Spleen (tissue), 11 donors: ENCODE measurements at regions not wholly inside any gene's neighbourhood (a gene's known extent, or its start where the extent isn't known, plus 50 kb on each side); places are given as distances from the start of the nearest gene placed in this dataset.

Experiments used
- DNase-seq: peaks from one replicate; pipeline ENCODE4 v3.0.0-alpha.2; 2020
- H3K27ac ChIP-seq, 8 donors: fragments of 200-600 bp; sonication (generic) in 7 of 8; 1 replicate in 4 of 8; 2 replicates in 4 of 8; pipeline versions ENCODE4 v1.5.0 to v1.8.0; 2016 to 2021; ENCODE audit warnings: inconsistent platforms in 4 of 8, mild to moderate bottlenecking in 4 of 8, moderate library complexity in 1 of 8
- H3K27me3 ChIP-seq, 7 donors: fragments of 200-600 bp; sonication (generic) in 6 of 7; replicated peaks in 1 of 7; 1 replicate in 4 of 7; 2 replicates in 3 of 7; pipeline versions ENCODE4 v1.5.0 to v1.8.0; 2016 to 2021; ENCODE audit warnings: inconsistent platforms in 3 of 7, mild to moderate bottlenecking in 1 of 7
- H3K36me3 ChIP-seq, 6 donors: fragments of 200-600 bp; sonication (generic) in 5 of 6; 1 replicate in 4 of 6; 2 replicates in 2 of 6; pipeline versions ENCODE4 v1.5.0 to v1.8.0; 2016 to 2021; ENCODE audit warnings: inconsistent platforms in 2 of 6
- H3K4me1 ChIP-seq, 6 donors: fragments of 200-600 bp; sonication (generic) in 5 of 6; 1 replicate in 3 of 6; 2 replicates in 3 of 6; pipeline versions ENCODE4 v1.5.0 to v1.8.0; 2016 to 2021; ENCODE audit warnings: inconsistent platforms in 3 of 6
- H3K4me3 ChIP-seq, 8 donors: fragments of 200-600 bp; sonication (generic) in 7 of 8; 1 replicate in 4 of 8; 2 replicates in 4 of 8; pipeline versions ENCODE4 v1.5.0 to v1.8.0; 2016 to 2021; ENCODE audit warnings: inconsistent platforms in 4 of 8, mild to moderate bottlenecking in 4 of 8, moderate library complexity in 2 of 8
- H3K9me3 ChIP-seq, 8 donors: fragments of 200-600 bp; sonication (generic) in 7 of 8; 1 replicate in 4 of 8; 2 replicates in 4 of 8; pipeline versions ENCODE4 v1.5.0 to v1.8.0; 2016 to 2021; ENCODE audit warnings: inconsistent platforms in 4 of 8
- POLR2A ChIP-seq, 3 donors: fragments of 450-650 bp; IDR thresholded peaks; one replicate each; pipeline ENCODE4 v1.5.1; 2017; ENCODE audit warnings: antibody characterized with exemption in 3 of 3, mild to moderate bottlenecking in 1 of 3
- POLR2AphosphoS5 ChIP-seq, 3 donors: sonication (generic); formaldehyde crosslinking; IDR thresholded peaks; one replicate each; pipeline ENCODE4 v1.5.1; 2017; ENCODE audit warnings: antibody characterized with exemption in 3 of 3
- WGBS, 5 donors: extraction: QIAGEN DNeasy Blood & Tissue Kit in 3 of 5; methylation state at CpG; one replicate each; pipeline versions ENCODE4 v1.1.5 to v1.1.7; 2013 to 2018; 5-methylcytosine and 5-hydroxymethylcytosine counted together
- intact Hi-C: fragments of 100-400 bp; cut with DNase I; formaldehyde crosslinking; loops from one replicate; pipeline ENCODE4 v1.15.0; 2023; ENCODE audit warnings: low total_unique reads
- TF ChIP-seq, protein P1 (sequence below), 11 experiments: fragments of 200-600 bp in 7 of 11; fragments of 450-650 bp in 4 of 11; sonication (generic) in 4 of 11; IDR thresholded peaks in 8 of 11; conservative IDR thresholded peaks in 3 of 11; 1 replicate in 7 of 11; 2 replicates in 4 of 11; pipeline versions ENCODE4 v1.4.0 to v1.8.0; 2016 to 2021; ENCODE audit warnings: antibody characterized with exemption in 11 of 11, inconsistent platforms in 4 of 11, mild to moderate bottlenecking in 1 of 11
- donor health status: healthy with polysubstance abuse.
- donor health status: DM: no; HTN: no; CAD: no; lungs with moderate emphysema.
- donor health status: DM: no; HTN: no; CAD: no.
- donor health status: Bipolar disorder and iron deficiency.
- donor health status: healthy.
- donor health status: DM: no; HTN: no; CAD: no.
- donor health status: DM: yes; HTN: yes; CAD: no.

DNA sequence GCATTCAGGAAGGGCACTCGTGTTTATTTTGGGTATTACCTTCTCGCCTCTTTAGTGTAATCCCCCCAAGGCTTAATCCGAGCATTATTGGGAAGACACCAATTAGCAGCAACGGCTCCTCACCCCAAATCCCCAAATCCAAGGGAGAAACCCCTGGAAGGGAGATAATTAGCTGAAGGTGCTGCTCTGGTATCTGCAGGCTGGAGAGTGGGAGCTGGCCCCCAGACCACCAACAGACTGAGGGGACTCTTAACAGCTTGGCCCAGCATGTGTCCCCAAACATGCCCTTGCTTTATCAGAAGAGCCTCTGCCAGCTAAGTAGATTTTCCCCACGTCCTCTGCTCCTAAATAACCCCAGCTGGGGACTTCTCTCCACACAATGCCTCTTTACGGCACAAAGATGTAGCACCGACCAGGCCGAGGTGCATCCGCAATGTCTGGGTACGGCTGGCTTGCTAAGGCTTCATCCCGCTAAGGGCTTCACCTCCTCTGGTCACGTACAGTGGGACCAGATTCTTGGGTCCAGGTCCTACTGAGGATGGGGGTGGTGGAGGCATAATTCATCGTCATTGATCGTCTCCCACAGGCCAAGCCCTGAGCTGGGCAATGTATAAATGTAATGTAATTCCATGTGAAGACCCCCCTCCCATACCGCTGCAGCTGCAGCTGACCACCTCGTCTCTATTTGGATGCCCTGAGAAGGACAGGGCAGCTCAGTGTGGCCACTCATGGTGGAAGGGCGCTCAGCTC lies 123.7 kb upstream of the GSC start:
- H3K27ac ChIP-seq = no peak overlapping the region
- WGBS, 5 donors = 68 to 83% (median 72%) methylated on average over 16 to 17 of the region's 17 CpGs
- intact Hi-C loops = no loop called here
- no peaks in the 10 kb centered on the region for H3K4me1 ChIP-seq
- TF ChIP-seq POLR2A (IDR thresholded peaks at IDR 0.05) = no peak
- TF ChIP-seq POLR2AphosphoS5 (IDR thresholded peaks at IDR 0.05) = no peak
- TF ChIP-seq, protein P1, sequence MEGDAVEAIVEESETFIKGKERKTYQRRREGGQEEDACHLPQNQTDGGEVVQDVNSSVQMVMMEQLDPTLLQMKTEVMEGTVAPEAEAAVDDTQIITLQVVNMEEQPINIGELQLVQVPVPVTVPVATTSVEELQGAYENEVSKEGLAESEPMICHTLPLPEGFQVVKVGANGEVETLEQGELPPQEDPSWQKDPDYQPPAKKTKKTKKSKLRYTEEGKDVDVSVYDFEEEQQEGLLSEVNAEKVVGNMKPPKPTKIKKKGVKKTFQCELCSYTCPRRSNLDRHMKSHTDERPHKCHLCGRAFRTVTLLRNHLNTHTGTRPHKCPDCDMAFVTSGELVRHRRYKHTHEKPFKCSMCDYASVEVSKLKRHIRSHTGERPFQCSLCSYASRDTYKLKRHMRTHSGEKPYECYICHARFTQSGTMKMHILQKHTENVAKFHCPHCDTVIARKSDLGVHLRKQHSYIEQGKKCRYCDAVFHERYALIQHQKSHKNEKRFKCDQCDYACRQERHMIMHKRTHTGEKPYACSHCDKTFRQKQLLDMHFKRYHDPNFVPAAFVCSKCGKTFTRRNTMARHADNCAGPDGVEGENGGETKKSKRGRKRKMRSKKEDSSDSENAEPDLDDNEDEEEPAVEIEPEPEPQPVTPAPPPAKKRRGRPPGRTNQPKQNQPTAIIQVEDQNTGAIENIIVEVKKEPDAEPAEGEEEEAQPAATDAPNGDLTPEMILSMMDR (IDR thresholded peaks at IDR 0.05 in 8 of 11, conservative IDR thresholded peaks at IDR 0.05 in 3 of 11) = no peak
- H3K36me3 ChIP-seq = no peaks in the 10 kb centered on the region
- no peak for DNase-seq
- H3K4me3 ChIP-seq = no peak overlapping the region
- H3K27me3 ChIP-seq = peaks cover 0 to 21% (median 0%) of the 10 kb centered on the region in 7 donors
- peaks cover 0 to 9% (median 0%) of the 10 kb centered on the region in 8 donors for H3K9me3 ChIP-seq

DNA sequence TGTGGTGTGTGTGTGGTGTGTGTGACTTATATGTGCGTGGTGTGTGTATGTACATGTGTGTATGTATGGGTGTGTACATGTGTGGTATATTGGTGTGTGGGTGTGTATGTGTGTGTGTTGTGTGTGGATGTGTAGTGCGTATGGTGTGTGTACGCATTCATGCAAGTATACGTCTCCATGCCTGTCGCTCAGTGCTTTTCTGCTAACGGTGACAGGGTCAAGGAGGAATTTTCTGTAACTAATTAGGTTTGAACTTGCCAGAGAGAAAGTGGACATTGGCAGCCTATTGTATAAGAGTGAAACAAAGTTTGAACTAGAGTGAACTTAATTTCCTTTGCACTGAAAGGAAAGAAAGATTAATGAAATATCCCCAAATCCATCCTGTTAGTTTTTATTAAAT lies 120.9 kb upstream of the GSC start:
- no peak overlapping the region for H3K4me3 ChIP-seq
- H3K4me1 ChIP-seq = no peaks in the 10 kb centered on the region
- H3K27ac ChIP-seq = no peak overlapping the region
- peaks cover 0 to 9% (median 0%) of the 10 kb centered on the region in 8 donors for H3K9me3 ChIP-seq
- TF ChIP-seq, protein P1 (IDR thresholded peaks at IDR 0.05 in 8 of 11, conservative IDR thresholded peaks at IDR 0.05 in 3 of 11) = no peak
- TF ChIP-seq POLR2AphosphoS5 (IDR thresholded peaks at IDR 0.05) = no peak
- TF ChIP-seq POLR2A (IDR thresholded peaks at IDR 0.05) = no peak
- intact Hi-C loops = no loop called here
- 64 to 75% (median 68%) methylated on average over 6 of the region's 6 CpGs for WGBS, 5 donors
- H3K27me3 ChIP-seq = peaks cover 0 to 24% (median 0%) of the 10 kb centered on the region in 7 donors
- no peaks in the 10 kb centered on the region for H3K36me3 ChIP-seq
- no peak for DNase-seq

DNA sequence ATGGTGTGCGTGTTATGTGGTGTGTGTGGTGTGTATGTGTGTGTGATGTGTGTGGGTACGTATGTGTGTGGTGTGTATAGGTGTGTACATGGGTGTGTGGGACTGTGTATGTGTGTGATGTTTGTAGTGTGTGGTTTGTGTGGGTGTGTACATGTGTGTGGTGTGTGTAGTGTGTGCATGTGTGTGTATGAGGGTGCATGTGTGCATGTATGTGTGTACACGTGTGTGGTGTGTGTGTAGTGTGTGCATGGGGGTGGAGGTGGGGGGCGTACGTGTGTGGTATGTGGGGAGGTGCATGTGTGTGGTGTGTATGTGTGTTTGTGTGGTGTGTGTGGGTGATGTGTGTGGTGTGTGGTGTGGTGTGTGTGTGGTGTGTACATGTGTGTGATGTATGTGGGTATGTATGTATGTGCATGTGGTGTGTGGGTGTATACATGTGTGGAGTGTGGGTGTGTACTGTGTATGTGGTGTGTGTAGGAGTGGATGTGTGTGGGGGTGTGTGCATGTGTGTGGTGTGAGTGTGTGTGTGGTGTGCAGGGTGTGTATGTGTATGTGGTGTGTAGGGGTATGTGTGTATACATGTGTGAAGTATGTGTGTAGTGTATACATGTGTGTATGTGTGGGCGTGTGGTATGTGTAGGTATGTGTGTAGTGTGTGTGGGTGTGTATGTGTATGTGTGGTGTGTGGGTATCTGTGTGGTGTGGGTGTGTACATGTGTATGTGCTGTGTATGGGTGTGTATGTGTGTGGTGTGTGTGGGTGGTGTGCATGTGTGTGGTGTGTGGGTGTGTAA lies 119.8 kb upstream of the GSC start:
- DNase-seq = no peak
- H3K4me1 ChIP-seq = no peaks in the 10 kb centered on the region
- TF ChIP-seq POLR2AphosphoS5 (IDR thresholded peaks at IDR 0.05) = no peak
- TF ChIP-seq, protein P1 (IDR thresholded peaks at IDR 0.05 in 8 of 11, conservative IDR thresholded peaks at IDR 0.05 in 3 of 11) = no peak
- TF ChIP-seq POLR2A (IDR thresholded peaks at IDR 0.05) = no peak
- no peaks in the 10 kb centered on the region for H3K9me3 ChIP-seq
- WGBS, 5 donors = 90 to 97% (median 94%) methylated on average over 6 of the region's 6 CpGs
- no peaks in the 10 kb centered on the region for H3K36me3 ChIP-seq
- H3K27ac ChIP-seq = no peak overlapping the region
- no peak overlapping the region for H3K4me3 ChIP-seq
- intact Hi-C loops = no loop called here
- peaks cover 0 to 31% (median 0%) of the 10 kb centered on the region in 7 donors for H3K27me3 ChIP-seq

DNA sequence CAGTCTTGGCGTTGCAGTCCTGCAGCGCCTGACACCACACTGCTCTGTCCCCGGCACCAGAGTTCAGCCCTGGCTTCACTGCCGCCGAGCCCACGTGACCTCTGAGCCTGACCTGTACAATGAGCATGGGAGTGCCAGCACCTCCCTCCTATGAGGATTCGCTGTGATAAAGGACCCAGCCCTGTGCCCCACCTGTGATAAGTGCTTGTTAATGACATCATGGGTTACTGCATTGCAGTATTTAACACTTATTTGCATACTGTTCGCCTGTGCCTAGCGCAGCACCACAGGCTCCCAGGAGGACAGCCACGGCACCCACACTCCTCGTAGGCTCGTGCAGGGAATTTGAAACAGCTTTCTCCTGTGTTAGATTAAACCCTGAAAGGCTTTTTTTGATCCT lies 118.2 kb upstream of the GSC start:
- DNase-seq = peak; percentile 50
- no peak overlapping the region for H3K4me3 ChIP-seq
- H3K4me1 ChIP-seq = no peaks in the 10 kb centered on the region
- no peaks in the 10 kb centered on the region for H3K9me3 ChIP-seq
- H3K27me3 ChIP-seq = peaks cover 0 to 37% (median 0%) of the 10 kb centered on the region in 7 donors
- intact Hi-C loops = no loop called here
- WGBS, 5 donors = 75 to 82% (median 78%) methylated on average over 12 of the region's 12 CpGs
- no peak overlapping the region for H3K27ac ChIP-seq
- H3K36me3 ChIP-seq = no peaks in the 10 kb centered on the region
- no peak for TF ChIP-seq POLR2A (IDR thresholded peaks at IDR 0.05)
- no peak for TF ChIP-seq POLR2AphosphoS5 (IDR thresholded peaks at IDR 0.05)
- TF ChIP-seq, protein P1 (IDR thresholded peaks at IDR 0.05 in 8 of 11, conservative IDR thresholded peaks at IDR 0.05 in 3 of 11) = no peak
